ENCODE measurements at regions not wholly inside any gene's neighbourhood (a gene's known extent, or its start where the extent isn't known, plus 50 kb on each side); places are given as distances from the start of the nearest gene placed in this dataset.

DNA sequence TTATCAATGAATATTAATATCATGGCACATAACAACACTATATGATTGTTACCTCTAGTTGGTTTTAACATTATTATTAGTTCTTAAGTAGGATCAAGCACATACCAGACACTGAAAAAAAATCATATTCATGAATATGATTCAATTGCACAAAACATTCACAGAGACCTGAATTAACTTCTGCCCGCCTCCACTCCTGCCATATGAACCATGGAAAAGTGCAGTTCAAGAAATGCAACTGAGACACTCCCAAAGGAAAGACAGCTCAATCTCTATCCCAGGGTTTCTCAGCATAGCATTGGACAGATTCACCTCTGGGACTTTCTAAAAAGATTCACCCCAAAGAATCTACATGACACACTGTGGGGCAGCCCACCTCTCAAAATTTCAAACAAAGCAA is 103.5 kb upstream of the KCNIP4 start:
- DNase-seq (ENCODE audit: extremely low read depth in 1 of 4, low spot score in 3 of 4): no peak
- FAIRE-seq: no peak
- no peaks in the 10 kb centered on the region for H3K79me2 ChIP-seq (ENCODE audit: control insufficient read depth, insufficient read depth, low read length)
- no peaks in the 10 kb centered on the region for H3K9me3 ChIP-seq (replicated peaks; ENCODE audit: control insufficient read depth, insufficient read depth, low read depth, low read length)
- no peak overlapping the region for H3K27ac ChIP-seq (ENCODE audit: extremely low read depth, low read depth, low read length)
- no peak overlapping the region for H3K9ac ChIP-seq (ENCODE audit: insufficient read depth in 1 of 2, low read depth in 2 of 2, low read length in 2 of 2)
- no peaks in the 10 kb centered on the region for H3K27me3 ChIP-seq (ENCODE audit: control insufficient read depth in 2 of 2, insufficient read depth in 2 of 2, low read length in 2 of 2)
- no peak for TF ChIP-seq HDAC1 (IDR thresholded peaks at IDR 0.05)
- TF ChIP-seq NR2F6 (CRISPR knock-in tag; IDR thresholded peaks at IDR 0.05): no peak
- no peak for TF ChIP-seq RBM14 (IDR thresholded peaks at IDR 0.05; ENCODE audit: borderline replicate concordance, insufficient read depth, low read depth, low read length)
- H4K20me1 ChIP-seq (replicated peaks; ENCODE audit: control insufficient read depth, insufficient read depth, low read length): no peaks in the 10 kb centered on the region
- in situ Hi-C loops (cut with MboI): no loop called here
- ChIA-PET CTCF (ENCODE audit: low intra/inter-chr PET ratio) (no interaction called here), POLR2A (interaction anchor here (0.7 kb wide), 1 partner anchor 153 kb away, joined by 3 read pairs; no protein-coding TSS in a partner anchor)
- no peaks in the 10 kb centered on the region for H3K36me3 ChIP-seq (ENCODE audit: control insufficient read depth, insufficient read depth, low read length)
- no peaks in the 10 kb centered on the region for H3K9me1 ChIP-seq (ENCODE audit: control insufficient read depth, insufficient read depth, low read length)
- 0% methylated on average over 1 of the region's 1 CpG for WGBS (ENCODE audit: insufficient coverage, low coverage, missing lambda C conversion rate)
- H3K4me2 ChIP-seq (ENCODE audit: insufficient read depth, low read length): no peak overlapping the region
- intact Hi-C loops (cut with micrococcal nuclease): no loop called here
- no peak overlapping the region for H2AFZ ChIP-seq (ENCODE audit: low read depth, low read length)
- no peak for ATAC-seq
- no TSS peak for BruUV-seq (replicated peaks)
- H3K4me3 ChIP-seq: no peak overlapping the region
- H3K4me1 ChIP-seq (replicated peaks in 1 of 2; ENCODE audit: control insufficient read depth in 2 of 2, insufficient read depth in 2 of 2, low read length in 2 of 2): no peaks in the 10 kb centered on the region

- whole genome bisulfite sequencing (ENCODE audit: insufficient coverage, low coverage, missing lambda C conversion rate): 0% methylated on average over 2 of the region's 2 CpGs
- BruUV-seq (replicated peaks): no TSS peak
Observed at GRCh38 chr4:22048323-22048722, 99.8 kb upstream of the KCNIP4 start.

More at GRCh38 chr4:22048323-22048722, 99.8 kb upstream of the KCNIP4 start:
- ATAC-seq (no peak), DNase-seq (ENCODE audit: extremely low read depth in 1 of 4, low spot score in 3 of 4) (no peak), FAIRE-seq (no peak)
- H3K79me2 ChIP-seq (ENCODE audit: control insufficient read depth, insufficient read depth, low read length): no peaks in the 10 kb centered on the region
- CTCF ChIA-PET (ENCODE audit: low intra/inter-chr PET ratio): no interaction called here
- H3K36me3 ChIP-seq (ENCODE audit: control insufficient read depth, insufficient read depth, low read length): no peaks in the 10 kb centered on the region
- H3K27me3 ChIP-seq (ENCODE audit: control insufficient read depth in 2 of 2, insufficient read depth in 2 of 2, low read length in 2 of 2): no peaks in the 10 kb centered on the region
- no peaks in the 10 kb centered on the region for H3K9me1 ChIP-seq (ENCODE audit: control insufficient read depth, insufficient read depth, low read length)
- POLR2A ChIA-PET: no interaction called here
- no peak overlapping the region for H3K4me2 ChIP-seq (ENCODE audit: insufficient read depth, low read length)
- intact Hi-C loops (cut with micrococcal nuclease) (no loop called here), in situ Hi-C loops (cut with MboI) (no loop called here)
- no peaks in the 10 kb centered on the region for H3K4me1 ChIP-seq (replicated peaks in 1 of 2; ENCODE audit: control insufficient read depth in 2 of 2, insufficient read depth in 2 of 2, low read length in 2 of 2)
- no peaks in the 10 kb centered on the region for H3K9me3 ChIP-seq (replicated peaks; ENCODE audit: control insufficient read depth, insufficient read depth, low read depth, low read length)
- no peak overlapping the region for H2AFZ ChIP-seq (ENCODE audit: low read depth, low read length)
- no peak overlapping the region for H3K9ac ChIP-seq (ENCODE audit: insufficient read depth in 1 of 2, low read depth in 2 of 2, low read length in 2 of 2)
- H3K27ac ChIP-seq (ENCODE audit: extremely low read depth, low read depth, low read length): no peak overlapping the region
- H3K4me3 ChIP-seq: no peak overlapping the region
- TF ChIP-seq ZBTB1 (CRISPR knock-in tag; IDR thresholded peaks at IDR 0.05; ENCODE audit: borderline replicate concordance, low read depth) (no peak), CHCHD3 (CRISPR knock-in tag; IDR thresholded peaks at IDR 0.05) (no peak)
- TF ChIP-seq, protein P1, sequence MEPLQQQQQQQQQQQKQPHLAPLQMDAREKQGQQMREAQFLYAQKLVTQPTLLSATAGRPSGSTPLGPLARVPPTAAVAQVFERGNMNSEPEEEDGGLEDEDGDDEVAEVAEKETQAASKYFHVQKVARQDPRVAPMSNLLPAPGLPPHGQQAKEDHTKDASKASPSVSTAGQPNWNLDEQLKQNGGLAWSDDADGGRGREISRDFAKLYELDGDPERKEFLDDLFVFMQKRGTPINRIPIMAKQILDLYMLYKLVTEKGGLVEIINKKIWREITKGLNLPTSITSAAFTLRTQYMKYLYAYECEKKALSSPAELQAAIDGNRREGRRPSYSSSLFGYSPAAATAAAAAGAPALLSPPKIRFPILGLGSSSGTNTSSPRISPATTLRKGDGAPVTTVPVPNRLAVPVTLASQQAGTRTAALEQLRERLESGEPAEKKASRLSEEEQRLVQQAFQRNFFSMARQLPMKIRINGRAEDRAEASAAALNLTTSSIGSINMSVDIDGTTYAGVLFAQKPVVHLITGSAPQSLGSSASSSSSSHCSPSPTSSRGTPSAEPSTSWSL (CRISPR knock-in tag; IDR thresholded peaks at IDR 0.05; ENCODE audit: borderline replicate concordance): no peak
- no peaks in the 10 kb centered on the region for H4K20me1 ChIP-seq (replicated peaks; ENCODE audit: control insufficient read depth, insufficient read depth, low read length)

Data from K562 (cell line).